ENCODE measurements at regions not wholly inside any gene's neighbourhood (a gene's known extent, or its start where the extent isn't known, plus 50 kb on each side); places are given as distances from the start of the nearest gene placed in this dataset.

DNA sequence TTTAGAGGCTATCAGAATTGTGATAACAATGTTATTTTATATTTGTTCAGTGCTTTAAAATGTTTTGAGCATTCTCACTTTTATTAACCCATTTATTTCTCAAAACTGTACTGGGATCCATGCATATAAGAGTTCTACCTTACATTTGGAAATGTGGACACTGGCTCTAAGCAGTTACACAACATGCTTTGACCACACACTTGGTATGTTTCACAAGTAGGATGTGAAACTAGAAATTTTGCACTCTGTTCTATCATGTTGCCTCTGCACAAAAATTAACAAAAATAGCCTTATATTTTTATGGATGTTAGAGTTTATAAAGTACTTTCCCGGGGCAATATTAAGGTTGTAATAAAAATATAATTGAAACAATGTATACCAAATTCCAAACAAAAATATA lies 126.9 kb upstream of the CHORDC1 start:
- DNase-seq (ENCODE audit: low spot score) (no peak), ATAC-seq (no peak)
- no peaks in the 10 kb centered on the region for H3K27me3 Mint-ChIP-seq (ENCODE audit: low read depth)
- H3K4me3 Mint-ChIP-seq, result no peak overlapping the region
- ChIA-PET CTCF (no interaction called here), POLR2A (no interaction called here)
- TF ChIP-seq RELA (CRISPR knock-in tag; IDR thresholded peaks at IDR 0.05; ENCODE audit: borderline replicate concordance) (no peak), NR1H2 (CRISPR knock-in tag; IDR thresholded peaks at IDR 0.05) (no peak), IRF1 (CRISPR knock-in tag; IDR thresholded peaks at IDR 0.05) (no peak)
- H3K4me1 Mint-ChIP-seq, result no peaks in the 10 kb centered on the region
- H3K36me3 Mint-ChIP-seq, result no peaks in the 10 kb centered on the region
- H3K27ac Mint-ChIP-seq, result no peak overlapping the region
- no peaks in the 10 kb centered on the region for H3K9me3 Mint-ChIP-seq

GRCh38 chr11:90344546-90344945 lies 121.7 kb upstream of the CHORDC1 start:
- TF ChIP-seq, protein P1, sequence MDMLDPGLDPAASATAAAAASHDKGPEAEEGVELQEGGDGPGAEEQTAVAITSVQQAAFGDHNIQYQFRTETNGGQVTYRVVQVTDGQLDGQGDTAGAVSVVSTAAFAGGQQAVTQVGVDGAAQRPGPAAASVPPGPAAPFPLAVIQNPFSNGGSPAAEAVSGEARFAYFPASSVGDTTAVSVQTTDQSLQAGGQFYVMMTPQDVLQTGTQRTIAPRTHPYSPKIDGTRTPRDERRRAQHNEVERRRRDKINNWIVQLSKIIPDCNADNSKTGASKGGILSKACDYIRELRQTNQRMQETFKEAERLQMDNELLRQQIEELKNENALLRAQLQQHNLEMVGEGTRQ (CRISPR knock-in tag; IDR thresholded peaks at IDR 0.05), result no peak
- TF ChIP-seq GRHL2 (CRISPR knock-in tag; IDR thresholded peaks at IDR 0.05; ENCODE audit: insufficient replicate concordance, severe bottlenecking) (no peak), GABPB1 (CRISPR knock-in tag; IDR thresholded peaks at IDR 0.05) (no peak), E2F5 (CRISPR knock-in tag; IDR thresholded peaks at IDR 0.05) (no peak)
- TF ChIP-seq, protein P2, sequence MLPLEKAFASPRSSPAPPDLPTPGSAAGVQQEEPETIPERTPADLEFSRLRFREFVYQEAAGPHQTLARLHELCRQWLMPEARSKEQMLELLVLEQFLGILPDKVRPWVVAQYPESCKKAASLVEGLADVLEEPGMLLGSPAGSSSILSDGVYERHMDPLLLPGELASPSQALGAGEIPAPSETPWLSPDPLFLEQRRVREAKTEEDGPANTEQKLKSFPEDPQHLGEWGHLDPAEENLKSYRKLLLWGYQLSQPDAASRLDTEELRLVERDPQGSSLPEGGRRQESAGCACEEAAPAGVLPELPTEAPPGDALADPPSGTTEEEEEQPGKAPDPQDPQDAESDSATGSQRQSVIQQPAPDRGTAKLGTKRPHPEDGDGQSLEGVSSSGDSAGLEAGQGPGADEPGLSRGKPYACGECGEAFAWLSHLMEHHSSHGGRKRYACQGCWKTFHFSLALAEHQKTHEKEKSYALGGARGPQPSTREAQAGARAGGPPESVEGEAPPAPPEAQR (CRISPR knock-in tag; IDR thresholded peaks at IDR 0.05), result no peak
- Mint-ChIP-seq H3K9me3 (no peaks in the 10 kb centered on the region), H3K4me3 (no peak overlapping the region), H3K27me3 (ENCODE audit: low read depth) (no peaks in the 10 kb centered on the region), H3K4me1 (no peaks in the 10 kb centered on the region), H3K27ac (no peak overlapping the region), H3K36me3 (no peaks in the 10 kb centered on the region)
- ATAC-seq, result no peak
- ChIA-PET POLR2A (no interaction called here), CTCF (no interaction called here)
- DNase-seq (ENCODE audit: low spot score), result no peak

DNA sequence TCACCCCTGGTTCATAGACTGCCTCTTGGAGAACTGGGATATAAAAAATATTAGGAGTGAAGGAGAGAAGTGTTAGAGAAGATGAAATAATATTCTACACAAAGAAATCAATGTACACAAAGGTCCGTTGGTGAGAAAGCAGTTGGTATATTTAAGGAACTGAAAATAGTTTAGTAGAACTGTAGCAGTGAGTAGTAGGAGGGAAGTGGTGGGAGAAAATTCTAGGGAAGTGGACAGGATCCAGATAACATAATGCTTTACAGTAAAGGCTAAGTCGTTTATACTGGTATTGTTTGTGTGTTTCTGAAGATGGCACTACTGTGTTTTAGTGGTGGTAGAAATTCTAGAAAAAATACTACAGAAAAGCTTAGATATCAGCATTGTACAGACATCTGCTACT lies 120.8 kb upstream of the CHORDC1 start:
- TF ChIP-seq ETV6 (CRISPR knock-in tag; IDR thresholded peaks at IDR 0.05), result no peak
- no peak for TF ChIP-seq CREM (CRISPR knock-in tag; IDR thresholded peaks at IDR 0.05)
- no peak for TF ChIP-seq NR3C1 (CRISPR knock-in tag; conservative IDR thresholded peaks at IDR 0.05; ENCODE audit: low read depth)
- no peak for TF ChIP-seq E2F4 (CRISPR knock-in tag; IDR thresholded peaks at IDR 0.05; ENCODE audit: borderline replicate concordance, low read depth)
- no peak for TF ChIP-seq RELA (CRISPR knock-in tag; IDR thresholded peaks at IDR 0.05; ENCODE audit: borderline replicate concordance)
- TF ChIP-seq, protein P3, sequence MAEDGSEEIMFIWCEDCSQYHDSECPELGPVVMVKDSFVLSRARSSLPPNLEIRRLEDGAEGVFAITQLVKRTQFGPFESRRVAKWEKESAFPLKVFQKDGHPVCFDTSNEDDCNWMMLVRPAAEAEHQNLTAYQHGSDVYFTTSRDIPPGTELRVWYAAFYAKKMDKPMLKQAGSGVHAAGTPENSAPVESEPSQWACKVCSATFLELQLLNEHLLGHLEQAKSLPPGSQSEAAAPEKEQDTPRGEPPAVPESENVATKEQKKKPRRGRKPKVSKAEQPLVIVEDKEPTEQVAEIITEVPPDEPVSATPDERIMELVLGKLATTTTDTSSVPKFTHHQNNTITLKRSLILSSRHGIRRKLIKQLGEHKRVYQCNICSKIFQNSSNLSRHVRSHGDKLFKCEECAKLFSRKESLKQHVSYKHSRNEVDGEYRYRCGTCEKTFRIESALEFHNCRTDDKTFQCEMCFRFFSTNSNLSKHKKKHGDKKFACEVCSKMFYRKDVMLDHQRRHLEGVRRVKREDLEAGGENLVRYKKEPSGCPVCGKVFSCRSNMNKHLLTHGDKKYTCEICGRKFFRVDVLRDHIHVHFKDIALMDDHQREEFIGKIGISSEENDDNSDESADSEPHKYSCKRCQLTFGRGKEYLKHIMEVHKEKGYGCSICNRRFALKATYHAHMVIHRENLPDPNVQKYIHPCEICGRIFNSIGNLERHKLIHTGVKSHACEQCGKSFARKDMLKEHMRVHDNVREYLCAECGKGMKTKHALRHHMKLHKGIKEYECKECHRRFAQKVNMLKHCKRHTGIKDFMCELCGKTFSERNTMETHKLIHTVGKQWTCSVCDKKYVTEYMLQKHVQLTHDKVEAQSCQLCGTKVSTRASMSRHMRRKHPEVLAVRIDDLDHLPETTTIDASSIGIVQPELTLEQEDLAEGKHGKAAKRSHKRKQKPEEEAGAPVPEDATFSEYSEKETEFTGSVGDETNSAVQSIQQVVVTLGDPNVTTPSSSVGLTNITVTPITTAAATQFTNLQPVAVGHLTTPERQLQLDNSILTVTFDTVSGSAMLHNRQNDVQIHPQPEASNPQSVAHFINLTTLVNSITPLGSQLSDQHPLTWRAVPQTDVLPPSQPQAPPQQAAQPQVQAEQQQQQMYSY (CRISPR knock-in tag; IDR thresholded peaks at IDR 0.05), result no peak
- no peak for TF ChIP-seq ZBTB43 (CRISPR knock-in tag; IDR thresholded peaks at IDR 0.05)
- TF ChIP-seq, protein P1 (CRISPR knock-in tag; IDR thresholded peaks at IDR 0.05), result no peak
- no peak for TF ChIP-seq ZNF425 (CRISPR knock-in tag; conservative IDR thresholded peaks at IDR 0.05)
- TF ChIP-seq PRRX2 (CRISPR knock-in tag; IDR thresholded peaks at IDR 0.05), result no peak
- TF ChIP-seq FOXP1 (CRISPR knock-in tag; IDR thresholded peaks at IDR 0.05; ENCODE audit: borderline replicate concordance), result no peak
- no peak for TF ChIP-seq GABPB1 (CRISPR knock-in tag; IDR thresholded peaks at IDR 0.05)
- Mint-ChIP-seq H3K4me1 (no peaks in the 10 kb centered on the region), H3K36me3 (no peaks in the 10 kb centered on the region), H3K9me3 (no peaks in the 10 kb centered on the region), H3K27me3 (ENCODE audit: low read depth) (no peaks in the 10 kb centered on the region), H3K4me3 (no peak overlapping the region), H3K27ac (no peak overlapping the region)
- DNase-seq (ENCODE audit: low spot score), result no peak
- ATAC-seq, result no peak
- CTCF ChIA-PET, result no interaction called here
- POLR2A ChIA-PET, result no interaction called here
